NCI-H128 (cell line): ENCODE measurements at regions not wholly inside any gene's neighbourhood (a gene's known extent, or its start where the extent isn't known, plus 50 kb on each side); places are given as distances from the start of the nearest gene placed in this dataset.
"Not testable (repeated sequence)": the region's sequence is repeated elsewhere in the genome, so short reads cannot be mapped to it uniquely, and the experiment has no call there.

Source experiments
- DNase-seq: peaks from one replicate; lab custom pipeline; 2025; ENCODE audit not compliant: unreplicated experiment; lab: John Stamatoyannopoulos, UW

GRCh38 chr22:27045103-27045947 lies 387.9 kb downstream of the MIAT start:
- DNase-seq = no peak

- DNase-seq = no peak
These were observed 388.7 kb downstream of the MIAT start for GRCh38 chr22:27046086-27046485.

DNA sequence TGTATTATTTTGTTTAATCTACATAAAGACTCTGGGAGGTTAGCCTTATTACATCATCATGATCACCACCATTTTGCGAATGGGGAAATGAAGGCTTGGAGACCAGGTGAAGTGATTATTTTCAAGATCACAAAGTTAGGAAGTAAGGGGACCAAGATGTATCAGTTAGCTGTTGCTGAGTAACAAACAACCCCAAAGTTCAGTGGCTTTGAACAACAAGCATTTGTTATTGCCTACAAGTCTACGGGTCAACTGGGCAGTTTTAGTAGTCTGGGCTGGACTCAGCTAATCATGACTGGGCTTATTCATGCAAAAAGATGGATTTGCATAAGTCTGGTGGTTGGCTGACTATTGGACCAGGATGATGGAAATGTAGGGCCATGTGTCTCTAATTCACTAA lies 389.2 kb downstream of the MIAT start:
- no peak for DNase-seq

GRCh38 chr22:27050771-27051170 lies 393.4 kb downstream of the MIAT start:
- DNase-seq = no peak

GRCh38 chr22:27051407-27051806 lies 394.0 kb downstream of the MIAT start:
- no peak for DNase-seq

GRCh38 chr22:27057717-27058116 lies 400.3 kb downstream of the MIAT start:
- DNase-seq = no peak

GRCh38 chr22:27060190-27060589 lies 402.8 kb downstream of the MIAT start:
- DNase-seq = no peak

DNA sequence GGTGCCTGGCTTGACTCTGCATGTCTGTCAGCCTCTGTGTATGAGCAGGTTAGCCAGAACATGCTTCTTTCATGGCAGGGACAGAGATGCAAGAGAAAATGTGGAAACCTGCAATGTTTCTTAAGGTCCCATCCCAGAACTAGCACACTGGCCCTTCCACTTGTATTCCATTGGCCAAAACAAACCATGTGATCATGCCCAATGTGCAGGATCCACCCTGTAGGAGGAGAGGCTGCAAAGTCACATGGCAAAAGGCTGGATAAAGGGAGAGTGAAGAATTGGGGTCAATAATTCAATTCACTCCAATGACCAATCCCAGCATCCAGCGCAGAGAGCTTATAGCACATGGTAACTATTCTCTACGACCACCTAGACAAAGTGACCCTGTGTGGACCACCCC lies 405.5 kb downstream of the MIAT start:
- DNase-seq = no peak

GRCh38 chr22:27063406-27063805 lies 406.0 kb downstream of the MIAT start:
- DNase-seq = no peak

DNA sequence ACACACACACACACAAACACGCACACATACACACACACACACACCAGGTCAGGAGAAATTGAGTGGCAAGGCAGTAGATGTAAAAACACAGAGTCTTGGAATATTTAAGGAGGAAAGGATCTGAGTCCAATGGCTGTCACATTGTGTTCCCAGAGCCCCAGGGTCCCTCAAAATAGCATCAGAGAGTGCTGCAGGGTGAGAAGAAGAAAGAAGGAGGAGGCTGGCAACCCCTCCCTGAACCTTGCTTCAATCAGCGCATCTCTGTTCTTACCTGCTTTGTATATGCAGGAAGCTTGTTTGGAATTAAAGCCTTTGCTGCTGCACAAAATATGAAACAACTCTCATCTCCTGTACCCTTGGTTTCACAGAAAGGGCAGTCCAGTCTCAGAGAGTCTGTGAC lies 406.5 kb downstream of the MIAT start:
- no peak for DNase-seq

- DNase-seq = no peak
These were observed 407.0 kb downstream of the MIAT start for GRCh38 chr22:27064386-27064785.

- DNase-seq = no peak
These were observed 407.9 kb downstream of the MIAT start for GRCh38 chr22:27065279-27065678.

- no peak for DNase-seq
These were observed 409.5 kb downstream of the MIAT start for GRCh38 chr22:27066856-27067255.

- no peak for DNase-seq
These were observed 410.7 kb downstream of the MIAT start for GRCh38 chr22:27068121-27068520.

- no peak for DNase-seq
These were observed 413.2 kb downstream of the MIAT start for GRCh38 chr22:27070594-27070993.

- no peak for DNase-seq
These were observed 416.4 kb downstream of the MIAT start for GRCh38 chr22:27073601-27074425.

- DNase-seq = no peak
These were observed 417.8 kb downstream of the MIAT start for GRCh38 chr22:27075028-27075678.

GRCh38 chr22:27075891-27076290 lies 418.5 kb downstream of the MIAT start:
- no peak for DNase-seq

GRCh38 chr22:27078064-27078463 lies 420.7 kb downstream of the MIAT start:
- not testable (repeated sequence) for DNase-seq

GRCh38 chr22:27080036-27080578 lies 422.7 kb downstream of the MIAT start:
- DNase-seq = no peak

DNA sequence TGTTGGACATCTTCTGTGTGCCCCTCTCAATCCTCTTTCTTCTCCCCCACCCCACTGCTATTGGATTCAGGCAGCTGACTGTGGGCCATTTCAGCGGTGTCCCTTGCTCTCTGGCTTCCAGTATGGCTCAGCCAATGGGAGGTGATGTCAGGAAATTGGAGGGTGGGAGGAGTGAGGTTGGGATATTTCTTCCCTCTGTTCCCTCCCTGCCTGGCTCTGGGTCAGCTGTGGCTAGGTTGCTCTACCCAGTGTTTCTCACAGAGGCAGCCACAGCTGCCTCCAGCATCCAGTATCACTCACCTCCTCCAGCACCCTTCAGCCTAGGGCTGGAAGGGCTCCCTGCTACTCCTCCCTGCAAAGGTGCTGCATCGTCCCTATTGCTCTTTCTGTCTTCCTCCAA lies 423.5 kb downstream of the MIAT start:
- DNase-seq = no peak
